Neural cell (in vitro differentiated cells): ENCODE measurements at regions not wholly inside any gene's neighbourhood (a gene's known extent, or its start where the extent isn't known, plus 50 kb on each side); places are given as distances from the start of the nearest gene placed in this dataset.

Experiments used
- H2AFZ ChIP-seq: fragments of 200-600, 300-800 bp; sonication (generic), shearing (Covaris generic); 2 replicates; pipeline ENCODE4 v1.6.0; 2014; ENCODE audit warnings: low read depth, mild to moderate bottlenecking, antibody characterized with exemption, low read length, moderate library complexity
- H3F3A ChIP-seq: fragments of 200-600 bp; shearing (Covaris generic); 2 replicates; pipeline ENCODE4 v1.6.1; 2016; ENCODE audit warnings: mild to moderate bottlenecking, moderate library complexity, mixed read lengths, antibody characterized with exemption, low read length; ENCODE audit not compliant: insufficient read depth, poor library complexity, severe bottlenecking
- H3K27ac ChIP-seq: fragments of 200-600, 300-800 bp; sonication (generic), shearing (Covaris generic); 2 replicates; pipeline ENCODE4 v1.5.1; 2014; ENCODE audit warnings: mild to moderate bottlenecking, low read length, moderate library complexity
- H3K27me3 ChIP-seq: fragments of 300-800, 200-600 bp; sonication (generic), shearing (Covaris generic); 2 replicates; pipeline ENCODE4 v1.6.0; 2014; ENCODE audit warnings: mild to moderate bottlenecking, low read depth, low read length, moderate library complexity; ENCODE audit not compliant: insufficient read depth
- H3K36me3 ChIP-seq: fragments of 300-800, 200-600 bp; sonication (generic), shearing (Covaris generic); 2 replicates; pipeline ENCODE4 v1.5.1; 2014; ENCODE audit warnings: mild to moderate bottlenecking, antibody characterized with exemption, low read length, moderate library complexity; ENCODE audit not compliant: insufficient read depth
- H3K4me2 ChIP-seq: fragments of 300-800, 200-600 bp; sonication (generic), shearing (Covaris generic); 2 replicates; pipeline ENCODE4 v1.6.0; 2014; ENCODE audit warnings: mild to moderate bottlenecking, low read length
- H3K4me3 ChIP-seq: fragments of 300-800, 200-600 bp; sonication (generic), shearing (Covaris generic); 2 replicates; pipeline ENCODE4 v1.5.1; 2014; ENCODE audit warnings: mild to moderate bottlenecking, low read length, moderate library complexity
- H3K79me2 ChIP-seq: fragments of 200-600 bp; shearing (Covaris generic); replicated peaks from 2 replicates; pipeline ENCODE4 v1.6.0; 2014; ENCODE audit warnings: mild to moderate bottlenecking, low read length, moderate library complexity; ENCODE audit not compliant: insufficient read depth
- H3K9ac ChIP-seq: fragments of 300-800, 200-600 bp; sonication (generic), shearing (Covaris generic); 2 replicates; pipeline ENCODE4 v1.6.1; 2016; ENCODE audit warnings: mild to moderate bottlenecking, low read length, mixed read lengths
- H3K9me2 ChIP-seq: fragments of 200-600 bp; shearing (Covaris generic); 2 replicates; pipeline ENCODE4 v1.6.1; 2016; ENCODE audit warnings: mild to moderate bottlenecking, low read length, mixed read lengths; ENCODE audit not compliant: insufficient read depth
- H3K9me3 ChIP-seq: fragments of 200-600, 300-800 bp; sonication (generic), shearing (Covaris generic); 2 replicates; pipeline ENCODE4 v1.6.1; 2016; ENCODE audit warnings: mild to moderate bottlenecking, mixed run types, low read length, moderate library complexity, mixed read lengths
- H4K20me1 ChIP-seq: fragments of 200-600 bp; shearing (Covaris generic); 2 replicates; pipeline ENCODE4 v1.6.1; 2016; ENCODE audit warnings: mild to moderate bottlenecking, mixed run types; ENCODE audit not compliant: insufficient read depth
- CTCF ChIP-seq: fragments of 450-650 bp; IDR thresholded peaks from 2 replicates; pipeline ENCODE4 v1.5.1; 2014; ENCODE audit warnings: antibody characterized with exemption, mild to moderate bottlenecking, moderate library complexity; ENCODE audit not compliant: poor library complexity, severe bottlenecking
- EP300 ChIP-seq: fragments of 450-650 bp; conservative IDR thresholded peaks from 2 replicates; pipeline ENCODE4 v1.6.1; 2014; ENCODE audit warnings: antibody characterized with exemption, mild to moderate bottlenecking, moderate library complexity; ENCODE audit not compliant: poor library complexity, severe bottlenecking
- EZH2 ChIP-seq: fragments of 200-600, 300-800 bp; shearing (Covaris generic), sonication (generic); IDR thresholded peaks from 2 replicates; pipeline ENCODE4 v1.6.1; 2014; ENCODE audit warnings: antibody characterized with exemption, low read length, borderline replicate concordance, mild to moderate bottlenecking; ENCODE audit not compliant: insufficient read depth, poor library complexity, severe bottlenecking
- MXI1 ChIP-seq: fragments of 450-650 bp; conservative IDR thresholded peaks from 2 replicates; pipeline ENCODE4 v1.6.1; 2014; ENCODE audit warnings: antibody characterized with exemption, mild to moderate bottlenecking; ENCODE audit not compliant: poor library complexity, severe bottlenecking
- POLR2AphosphoS5 ChIP-seq: IDR thresholded peaks from 2 replicates; pipeline ENCODE4 v1.6.1; 2012
- RAD21 ChIP-seq: fragments of 450-650 bp; conservative IDR thresholded peaks from 2 replicates; pipeline ENCODE4 v1.6.1; 2014; ENCODE audit warnings: antibody characterized with exemption, mild to moderate bottlenecking, moderate library complexity
- REST ChIP-seq: IDR thresholded peaks from 2 replicates; pipeline ENCODE4 v1.6.1; 2012; ENCODE audit warnings: borderline replicate concordance
- SMC3 ChIP-seq: fragments of 450-650 bp; conservative IDR thresholded peaks from 2 replicates; pipeline ENCODE4 v1.6.1; 2014; ENCODE audit warnings: antibody characterized with exemption, mild to moderate bottlenecking, moderate library complexity; ENCODE audit not compliant: poor library complexity
- TAF1 ChIP-seq: IDR thresholded peaks from 2 replicates; pipeline ENCODE4 v1.6.1; 2012; ENCODE audit warnings: low read depth

- Histone ChIP-seq H3K9ac (no peak overlapping the region), H3K27ac (no peak overlapping the region), H3K79me2 (no peaks in the 10 kb centered on the region), H3K36me3 (no peaks in the 10 kb centered on the region), H3K9me3 (no peaks in the 10 kb centered on the region), H3K9me2 (no peaks in the 10 kb centered on the region), H3K27me3 (no peaks in the 10 kb centered on the region), H3K4me2 (no peak overlapping the region), H3K4me3 (no peak overlapping the region), H4K20me1 (no peaks in the 10 kb centered on the region), H3F3A (no peaks in the 10 kb centered on the region), H2AFZ (no peak overlapping the region)
- TF ChIP-seq EZH2 (no peak), MXI1 (no peak), CTCF (no peak), RAD21 (no peak), SMC3 (no peak), POLR2AphosphoS5 (no peak)
Observed at GRCh38 chrX:15056044-15056443, 182.8 kb downstream of the MOSPD2 start.

GRCh38 chrX:15055146-15055930 is 182.1 kb downstream of the MOSPD2 start:
- H3K9ac ChIP-seq: no peak overlapping the region
- H3K4me2 ChIP-seq: no peak overlapping the region
- no peak overlapping the region for H2AFZ ChIP-seq
- no peaks in the 10 kb centered on the region for H3K9me3 ChIP-seq
- H3K79me2 ChIP-seq: no peaks in the 10 kb centered on the region
- TF ChIP-seq CTCF: no peak
- no peak for TF ChIP-seq SMC3
- H3F3A ChIP-seq: no peaks in the 10 kb centered on the region
- no peaks in the 10 kb centered on the region for H3K27me3 ChIP-seq
- H3K9me2 ChIP-seq: no peaks in the 10 kb centered on the region
- H3K36me3 ChIP-seq: no peaks in the 10 kb centered on the region
- no peak overlapping the region for H3K27ac ChIP-seq
- H4K20me1 ChIP-seq: no peaks in the 10 kb centered on the region
- H3K4me3 ChIP-seq: no peak overlapping the region

- Histone ChIP-seq H3K9ac (no peak overlapping the region), H3K36me3 (no peaks in the 10 kb centered on the region), H3K27me3 (no peaks in the 10 kb centered on the region), H3K9me3 (no peaks in the 10 kb centered on the region), H3K4me2 (no peak overlapping the region), H3K79me2 (no peaks in the 10 kb centered on the region), H3K27ac (no peak overlapping the region), H3K4me3 (no peak overlapping the region), H3F3A (no peaks in the 10 kb centered on the region), H3K9me2 (no peaks in the 10 kb centered on the region), H2AFZ (no peak overlapping the region), H4K20me1 (no peaks in the 10 kb centered on the region)
- TF ChIP-seq CTCF (no peak), RAD21 (no peak), EZH2 (no peak), EP300 (no peak), SMC3 (no peak), POLR2AphosphoS5 (no peak), MXI1 (no peak), REST (no peak), TAF1 (no peak)
Observed at GRCh38 chrX:15050395-15050794, 177.2 kb downstream of the MOSPD2 start.
